ENCODE measurements at regions not wholly inside any gene's neighbourhood (a gene's known extent, or its start where the extent isn't known, plus 50 kb on each side); places are given as distances from the start of the nearest gene placed in this dataset.

- ChIA-PET CTCF (interaction anchor here (0.7 to 1.2 kb wide), 3 partner anchors 10 to 877 kb away, joined by 3 to 4 read pairs (median 3); no protein-coding TSS in a partner anchor), POLR2A (no interaction called here)
- Histone ChIP-seq H3K4me1 (ENCODE audit: control insufficient read depth, insufficient read depth, low read length) (no peaks in the 10 kb centered on the region), H3K36me3 (ENCODE audit: control insufficient read depth in 2 of 2, insufficient read depth in 1 of 2, low read length in 2 of 2) (no peaks in the 10 kb centered on the region), H3K9me3 (ENCODE audit: control insufficient read depth, insufficient read depth, low read depth, low read length) (no peaks in the 10 kb centered on the region), H3K27ac (ENCODE audit: extremely low read depth, low read depth, low read length) (no peak overlapping the region), H3K4me3 (ENCODE audit: low read depth, low read length) (no peak overlapping the region)
- TF ChIP-seq ZNF112 (tag by site-specific recombination; IDR thresholded peaks at IDR 0.05) (no peak), ZFP41 (tag by site-specific recombination; IDR thresholded peaks at IDR 0.05; ENCODE audit: borderline replicate concordance) (no peak), ZNF777 (tag by site-specific recombination; IDR thresholded peaks at IDR 0.05; ENCODE audit: borderline replicate concordance) (no peak), ZNF302 (tag by site-specific recombination; IDR thresholded peaks at IDR 0.05; ENCODE audit: low read depth) (no peak), ZIC2 (tag by site-specific recombination; IDR thresholded peaks at IDR 0.05) (no peak), OSR2 (tag by site-specific recombination; IDR thresholded peaks at IDR 0.05) (no peak), ZNF138 (tag by site-specific recombination; IDR thresholded peaks at IDR 0.05; ENCODE audit: borderline replicate concordance) (no peak), ZNF24 (tag by site-specific recombination; IDR thresholded peaks at IDR 0.05) (no peak), ZXDB (tag by site-specific recombination; IDR thresholded peaks at IDR 0.05) (no peak), ZNF214 (tag by site-specific recombination; IDR thresholded peaks at IDR 0.05; ENCODE audit: borderline replicate concordance) (no peak), ZNF843 (tag by site-specific recombination; IDR thresholded peaks at IDR 0.05) (no peak), ZNF146 (tag by site-specific recombination; IDR thresholded peaks at IDR 0.05) (no peak), ZNF404 (tag by site-specific recombination; IDR thresholded peaks at IDR 0.05) (no peak), ZNF621 (tag by site-specific recombination; IDR thresholded peaks at IDR 0.05) (no peak), ZNF114 (tag by site-specific recombination; IDR thresholded peaks at IDR 0.05) (no peak), YY1 (tag by site-specific recombination; IDR thresholded peaks at IDR 0.05) (no peak), GLIS2 (tag by site-specific recombination; IDR thresholded peaks at IDR 0.05) (no peak)
- TF ChIP-seq, protein P1, sequence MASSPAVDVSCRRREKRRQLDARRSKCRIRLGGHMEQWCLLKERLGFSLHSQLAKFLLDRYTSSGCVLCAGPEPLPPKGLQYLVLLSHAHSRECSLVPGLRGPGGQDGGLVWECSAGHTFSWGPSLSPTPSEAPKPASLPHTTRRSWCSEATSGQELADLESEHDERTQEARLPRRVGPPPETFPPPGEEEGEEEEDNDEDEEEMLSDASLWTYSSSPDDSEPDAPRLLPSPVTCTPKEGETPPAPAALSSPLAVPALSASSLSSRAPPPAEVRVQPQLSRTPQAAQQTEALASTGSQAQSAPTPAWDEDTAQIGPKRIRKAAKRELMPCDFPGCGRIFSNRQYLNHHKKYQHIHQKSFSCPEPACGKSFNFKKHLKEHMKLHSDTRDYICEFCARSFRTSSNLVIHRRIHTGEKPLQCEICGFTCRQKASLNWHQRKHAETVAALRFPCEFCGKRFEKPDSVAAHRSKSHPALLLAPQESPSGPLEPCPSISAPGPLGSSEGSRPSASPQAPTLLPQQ (tag by site-specific recombination; IDR thresholded peaks at IDR 0.05): no peak
- TF ChIP-seq, protein P2, sequence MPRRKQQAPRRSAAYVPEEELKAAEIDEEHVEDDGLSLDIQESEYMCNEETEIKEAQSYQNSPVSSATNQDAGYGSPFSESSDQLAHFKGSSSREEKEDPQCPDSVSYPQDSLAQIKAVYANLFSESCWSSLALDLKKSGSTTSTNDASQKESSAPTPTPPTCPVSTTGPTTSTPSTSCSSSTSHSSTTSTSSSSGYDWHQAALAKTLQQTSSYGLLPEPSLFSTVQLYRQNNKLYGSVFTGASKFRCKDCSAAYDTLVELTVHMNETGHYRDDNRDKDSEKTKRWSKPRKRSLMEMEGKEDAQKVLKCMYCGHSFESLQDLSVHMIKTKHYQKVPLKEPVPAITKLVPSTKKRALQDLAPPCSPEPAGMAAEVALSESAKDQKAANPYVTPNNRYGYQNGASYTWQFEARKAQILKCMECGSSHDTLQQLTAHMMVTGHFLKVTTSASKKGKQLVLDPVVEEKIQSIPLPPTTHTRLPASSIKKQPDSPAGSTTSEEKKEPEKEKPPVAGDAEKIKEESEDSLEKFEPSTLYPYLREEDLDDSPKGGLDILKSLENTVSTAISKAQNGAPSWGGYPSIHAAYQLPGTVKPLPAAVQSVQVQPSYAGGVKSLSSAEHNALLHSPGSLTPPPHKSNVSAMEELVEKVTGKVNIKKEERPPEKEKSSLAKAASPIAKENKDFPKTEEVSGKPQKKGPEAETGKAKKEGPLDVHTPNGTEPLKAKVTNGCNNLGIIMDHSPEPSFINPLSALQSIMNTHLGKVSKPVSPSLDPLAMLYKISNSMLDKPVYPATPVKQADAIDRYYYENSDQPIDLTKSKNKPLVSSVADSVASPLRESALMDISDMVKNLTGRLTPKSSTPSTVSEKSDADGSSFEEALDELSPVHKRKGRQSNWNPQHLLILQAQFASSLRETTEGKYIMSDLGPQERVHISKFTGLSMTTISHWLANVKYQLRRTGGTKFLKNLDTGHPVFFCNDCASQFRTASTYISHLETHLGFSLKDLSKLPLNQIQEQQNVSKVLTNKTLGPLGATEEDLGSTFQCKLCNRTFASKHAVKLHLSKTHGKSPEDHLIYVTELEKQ (tag by site-specific recombination; IDR thresholded peaks at IDR 0.05; ENCODE audit: borderline replicate concordance): no peak
- TF ChIP-seq, protein P3, sequence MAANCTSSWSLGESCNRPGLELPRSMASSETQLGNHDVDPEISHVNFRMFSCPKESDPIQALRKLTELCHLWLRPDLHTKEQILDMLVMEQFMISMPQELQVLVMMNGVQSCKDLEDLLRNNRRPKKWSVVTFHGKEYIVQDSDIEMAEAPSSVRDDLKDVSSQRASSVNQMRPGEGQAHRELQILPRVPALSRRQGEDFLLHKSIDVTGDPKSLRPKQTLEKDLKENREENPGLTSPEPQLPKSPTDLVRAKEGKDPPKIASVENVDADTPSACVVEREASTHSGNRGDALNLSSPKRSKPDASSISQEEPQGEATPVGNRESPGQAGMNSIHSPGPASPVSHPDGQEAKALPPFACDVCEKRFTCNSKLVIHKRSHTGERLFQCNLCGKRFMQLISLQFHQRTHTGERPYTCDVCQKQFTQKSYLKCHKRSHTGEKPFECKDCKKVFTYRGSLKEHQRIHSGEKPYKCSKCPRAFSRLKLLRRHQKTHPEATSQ (tag by site-specific recombination; IDR thresholded peaks at IDR 0.05): no peak
These were observed 233.2 kb upstream of the NR5A2 start for GRCh38 chr1:199794105-199794863.

GRCh38 chr1:199799116-199799515, 228.4 kb upstream of the NR5A2 start:
- no peaks in the 10 kb centered on the region for H3K9me3 ChIP-seq (ENCODE audit: control insufficient read depth, insufficient read depth, low read depth, low read length)
- no peaks in the 10 kb centered on the region for H3K4me1 ChIP-seq (ENCODE audit: control insufficient read depth, insufficient read depth, low read length)
- CTCF ChIA-PET: no interaction called here
- H3K27ac ChIP-seq (ENCODE audit: extremely low read depth, low read depth, low read length): no peak overlapping the region
- H3K4me3 ChIP-seq (ENCODE audit: low read depth, low read length): no peak overlapping the region
- POLR2A ChIA-PET: no interaction called here
- TF ChIP-seq ZNF280C (tag by site-specific recombination; IDR thresholded peaks at IDR 0.05) (no peak), ZNF341 (tag by site-specific recombination; IDR thresholded peaks at IDR 0.05; ENCODE audit: low read depth) (no peak), ZNF544 (tag by site-specific recombination; IDR thresholded peaks at IDR 0.05) (no peak), ZNF549 (tag by site-specific recombination; IDR thresholded peaks at IDR 0.05) (peak; percentile 74), ZNF221 (tag by site-specific recombination; IDR thresholded peaks at IDR 0.05; ENCODE audit: borderline replicate concordance) (no peak), KLF9 (tag by site-specific recombination; IDR thresholded peaks at IDR 0.05; ENCODE audit: low read depth) (no peak), ZNF169 (tag by site-specific recombination; IDR thresholded peaks at IDR 0.05) (no peak)
- H3K36me3 ChIP-seq (ENCODE audit: control insufficient read depth in 2 of 2, insufficient read depth in 1 of 2, low read length in 2 of 2): no peaks in the 10 kb centered on the region

Measured in HEK293 (cell line).